Upper lobe of left lung (tissue), 4 donors: ENCODE measurements at regions not wholly inside any gene's neighbourhood (a gene's known extent, or its start where the extent isn't known, plus 50 kb on each side); places are given as distances from the start of the nearest gene placed in this dataset.

Experiments
- POLR2AphosphoS5 ChIP-seq, 2 donors: sonication (generic); formaldehyde crosslinking; IDR thresholded peaks; one replicate each; pipeline ENCODE4 v1.5.1; 2017; ENCODE audit warnings: antibody characterized with exemption in 2 of 2
- TF ChIP-seq, protein P1 (sequence below), 6 experiments: fragments of 450-650 bp in 4 of 6; fragments of 200-600 bp in 2 of 6; sonication (generic) in 2 of 6; IDR thresholded peaks; one replicate each; pipeline ENCODE4 v1.5.1; 2016 to 2019; ENCODE audit warnings: antibody characterized with exemption in 6 of 6

DNA sequence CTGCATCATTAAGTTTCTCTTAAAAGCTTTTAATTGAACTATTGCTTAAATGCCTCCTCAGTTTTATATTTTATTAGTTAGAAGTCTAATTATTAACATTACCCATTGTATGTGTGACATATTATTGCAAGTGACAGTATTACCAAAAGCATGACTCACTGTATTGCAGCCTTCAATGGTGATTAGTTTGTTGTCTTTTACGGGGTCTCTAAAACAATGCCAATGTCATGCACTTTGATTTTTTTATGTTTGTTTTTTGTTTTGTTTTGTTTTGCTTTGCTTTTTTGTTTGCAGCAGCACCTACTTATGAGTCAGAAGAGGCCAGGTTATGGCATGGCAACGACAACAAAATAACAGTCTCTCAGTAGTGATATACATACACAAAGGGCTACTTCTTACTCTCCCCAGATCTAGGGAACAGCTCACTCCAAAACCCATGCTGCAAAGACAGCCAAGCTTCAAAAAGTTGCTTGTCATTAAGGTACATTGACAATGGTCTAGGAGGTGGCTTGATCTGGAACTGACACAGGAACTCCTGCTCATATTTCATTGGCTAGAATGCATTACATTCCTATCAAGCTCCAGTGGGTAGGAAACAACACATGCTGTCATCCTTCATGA, 293.7 kb upstream of the POM121L12 start:
- TF ChIP-seq, protein P1, sequence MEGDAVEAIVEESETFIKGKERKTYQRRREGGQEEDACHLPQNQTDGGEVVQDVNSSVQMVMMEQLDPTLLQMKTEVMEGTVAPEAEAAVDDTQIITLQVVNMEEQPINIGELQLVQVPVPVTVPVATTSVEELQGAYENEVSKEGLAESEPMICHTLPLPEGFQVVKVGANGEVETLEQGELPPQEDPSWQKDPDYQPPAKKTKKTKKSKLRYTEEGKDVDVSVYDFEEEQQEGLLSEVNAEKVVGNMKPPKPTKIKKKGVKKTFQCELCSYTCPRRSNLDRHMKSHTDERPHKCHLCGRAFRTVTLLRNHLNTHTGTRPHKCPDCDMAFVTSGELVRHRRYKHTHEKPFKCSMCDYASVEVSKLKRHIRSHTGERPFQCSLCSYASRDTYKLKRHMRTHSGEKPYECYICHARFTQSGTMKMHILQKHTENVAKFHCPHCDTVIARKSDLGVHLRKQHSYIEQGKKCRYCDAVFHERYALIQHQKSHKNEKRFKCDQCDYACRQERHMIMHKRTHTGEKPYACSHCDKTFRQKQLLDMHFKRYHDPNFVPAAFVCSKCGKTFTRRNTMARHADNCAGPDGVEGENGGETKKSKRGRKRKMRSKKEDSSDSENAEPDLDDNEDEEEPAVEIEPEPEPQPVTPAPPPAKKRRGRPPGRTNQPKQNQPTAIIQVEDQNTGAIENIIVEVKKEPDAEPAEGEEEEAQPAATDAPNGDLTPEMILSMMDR (IDR thresholded peaks at IDR 0.05): no peak
- no peak for TF ChIP-seq POLR2AphosphoS5 (IDR thresholded peaks at IDR 0.05)
